ENCODE measurements at regions not wholly inside any gene's neighbourhood (a gene's known extent, or its start where the extent isn't known, plus 50 kb on each side); places are given as distances from the start of the nearest gene placed in this dataset.
"Not testable (repeated sequence)": the region's sequence is repeated elsewhere in the genome, so short reads cannot be mapped to it uniquely, and the experiment has no call there.

GRCh38 chr7:53609185-53609584, 573.8 kb downstream of the POM121L12 start:
- Histone ChIP-seq H4K20me1 (ENCODE audit: control insufficient read depth, insufficient read depth, low read depth, low read length) (no peaks in the 10 kb centered on the region), H3K79me2 (ENCODE audit: control insufficient read depth, low read length) (no peaks in the 10 kb centered on the region), H3K4me2 (ENCODE audit: low read length) (no peak overlapping the region), H3F3A (ENCODE audit: control insufficient read depth, insufficient read depth) (no peaks in the 10 kb centered on the region), H3K27ac (ENCODE audit: low read depth, low read length) (no peak overlapping the region), H3K9me3 (ENCODE audit: control insufficient read depth, insufficient read depth, low read length) (no peaks in the 10 kb centered on the region), H3K36me3 (ENCODE audit: control insufficient read depth, low read length) (no peaks in the 10 kb centered on the region), H3K4me1 (ENCODE audit: control insufficient read depth, low read length) (no peaks in the 10 kb centered on the region), H3K27me3 (ENCODE audit: control insufficient read depth, low read length) (no peaks in the 10 kb centered on the region), H3K9me2 (replicated peaks; ENCODE audit: control insufficient read depth, low read length) (no peaks in the 10 kb centered on the region), H3K4me3 (ENCODE audit: low read length) (no peak overlapping the region)
- TF ChIP-seq EZH2phosphoT487 (IDR thresholded peaks at IDR 0.05; ENCODE audit: borderline replicate concordance, low read length) (no peak), CTCF (IDR thresholded peaks at IDR 0.05; ENCODE audit: low read depth, low read length, poor library complexity, severe bottlenecking) (no peak)

- no peak overlapping the region for H3K4me2 ChIP-seq (ENCODE audit: low read length)
Measured at GRCh38 chr7:53611043-53611442, 575.6 kb downstream of the POM121L12 start.

DNA sequence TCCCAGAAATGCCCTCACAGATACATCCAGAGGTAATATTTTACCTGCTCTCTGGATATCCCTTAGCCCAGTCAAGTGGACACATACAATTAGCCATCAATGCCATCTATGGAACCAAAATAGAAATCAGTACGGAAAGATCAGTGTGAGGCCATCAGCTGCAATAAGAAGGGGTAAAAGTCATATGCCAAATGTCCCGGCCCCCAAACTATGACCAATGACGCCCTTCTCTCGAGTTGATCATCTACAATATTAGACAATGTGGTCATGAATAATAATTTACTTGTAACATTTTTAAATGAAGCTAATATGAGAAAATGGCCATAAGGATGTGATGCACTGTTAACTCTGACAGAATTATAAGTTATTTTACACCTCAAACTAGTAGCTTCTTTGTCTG, 588.9 kb downstream of the POM121L12 start:
- no peaks in the 10 kb centered on the region for H3K36me3 ChIP-seq (ENCODE audit: control insufficient read depth, low read length)
- no peaks in the 10 kb centered on the region; the same call in 1 of the 2 replicates for H3K9me2 ChIP-seq (replicated peaks; ENCODE audit: control insufficient read depth, low read length)
- no peak overlapping the region for H3K4me3 ChIP-seq (ENCODE audit: low read length)
- H3K27me3 ChIP-seq (ENCODE audit: control insufficient read depth, low read length): no peaks in the 10 kb centered on the region
- no peaks in the 10 kb centered on the region for H3F3A ChIP-seq (ENCODE audit: control insufficient read depth, insufficient read depth)
- H3K9me3 ChIP-seq (ENCODE audit: control insufficient read depth, insufficient read depth, low read length): no peaks in the 10 kb centered on the region; the same call in 1 of the 2 replicates
- no peaks in the 10 kb centered on the region for H3K79me2 ChIP-seq (ENCODE audit: control insufficient read depth, low read length)
- H3K27ac ChIP-seq (ENCODE audit: low read depth, low read length): no peak overlapping the region
- no peaks in the 10 kb centered on the region for H4K20me1 ChIP-seq (ENCODE audit: control insufficient read depth, insufficient read depth, low read depth, low read length)
- no peaks in the 10 kb centered on the region for H3K4me1 ChIP-seq (ENCODE audit: control insufficient read depth, low read length)
- no peak for TF ChIP-seq CTCF (IDR thresholded peaks at IDR 0.05; ENCODE audit: low read depth, low read length, poor library complexity, severe bottlenecking)
- no peak overlapping the region for H3K4me2 ChIP-seq (ENCODE audit: low read length)

More at GRCh38 chr7:53611043-53611442, 575.6 kb downstream of the POM121L12 start:
- no peaks in the 10 kb centered on the region for H4K20me1 ChIP-seq (ENCODE audit: control insufficient read depth, insufficient read depth, low read depth, low read length)
- H3K9me3 ChIP-seq (ENCODE audit: control insufficient read depth, insufficient read depth, low read length): no peaks in the 10 kb centered on the region
- H3K27ac ChIP-seq (ENCODE audit: low read depth, low read length): no peak overlapping the region
- no peak overlapping the region for H3K4me3 ChIP-seq (ENCODE audit: low read length)
- H3K79me2 ChIP-seq (ENCODE audit: control insufficient read depth, low read length): no peaks in the 10 kb centered on the region
- no peaks in the 10 kb centered on the region for H3K9me2 ChIP-seq (replicated peaks; ENCODE audit: control insufficient read depth, low read length)
- no peak for TF ChIP-seq EZH2phosphoT487 (IDR thresholded peaks at IDR 0.05; ENCODE audit: borderline replicate concordance, low read length)
- no peak for TF ChIP-seq CTCF (IDR thresholded peaks at IDR 0.05; ENCODE audit: low read depth, low read length, poor library complexity, severe bottlenecking)
- no peaks in the 10 kb centered on the region for H3K4me1 ChIP-seq (ENCODE audit: control insufficient read depth, low read length)
- no peaks in the 10 kb centered on the region for H3K27me3 ChIP-seq (ENCODE audit: control insufficient read depth, low read length)
- no peaks in the 10 kb centered on the region for H3K36me3 ChIP-seq (ENCODE audit: control insufficient read depth, low read length)
- H3F3A ChIP-seq (ENCODE audit: control insufficient read depth, insufficient read depth): no peaks in the 10 kb centered on the region

GRCh38 chr7:53628775-53629174, 593.3 kb downstream of the POM121L12 start:
- H3K9me3 ChIP-seq (ENCODE audit: control insufficient read depth, insufficient read depth, low read length): no peaks in the 10 kb centered on the region
- no peaks in the 10 kb centered on the region; the same call in 1 of the 2 replicates for H3K9me2 ChIP-seq (replicated peaks; ENCODE audit: control insufficient read depth, low read length)
- H3F3A ChIP-seq (ENCODE audit: control insufficient read depth, insufficient read depth): no peaks in the 10 kb centered on the region
- H3K79me2 ChIP-seq (ENCODE audit: control insufficient read depth, low read length): no peaks in the 10 kb centered on the region
- no peak overlapping the region for H3K27ac ChIP-seq (ENCODE audit: low read depth, low read length)
- no peaks in the 10 kb centered on the region for H3K27me3 ChIP-seq (ENCODE audit: control insufficient read depth, low read length)
- no peak overlapping the region for H3K4me2 ChIP-seq (ENCODE audit: low read length)
- no peaks in the 10 kb centered on the region for H3K36me3 ChIP-seq (ENCODE audit: control insufficient read depth, low read length)
- H3K4me1 ChIP-seq (ENCODE audit: control insufficient read depth, low read length): no peaks in the 10 kb centered on the region
- no peaks in the 10 kb centered on the region for H4K20me1 ChIP-seq (ENCODE audit: control insufficient read depth, insufficient read depth, low read depth, low read length)
- no peak overlapping the region for H3K4me3 ChIP-seq (ENCODE audit: low read length)
- TF ChIP-seq CTCF (IDR thresholded peaks at IDR 0.05; ENCODE audit: low read depth, low read length, poor library complexity, severe bottlenecking) (no peak), EZH2phosphoT487 (IDR thresholded peaks at IDR 0.05; ENCODE audit: borderline replicate concordance, low read length) (no peak)

- not testable (repeated sequence) for H3K27me3 ChIP-seq (ENCODE audit: control insufficient read depth, low read length); H3F3A ChIP-seq (ENCODE audit: control insufficient read depth, insufficient read depth); H3K4me3 ChIP-seq (ENCODE audit: low read length); H3K4me2 ChIP-seq (ENCODE audit: low read length); H3K4me1 ChIP-seq (ENCODE audit: control insufficient read depth, low read length); H3K27ac ChIP-seq (ENCODE audit: low read depth, low read length); H3K79me2 ChIP-seq (ENCODE audit: control insufficient read depth, low read length); H3K9me2 ChIP-seq (replicated peaks; ENCODE audit: control insufficient read depth, low read length); H3K36me3 ChIP-seq (ENCODE audit: control insufficient read depth, low read length); H4K20me1 ChIP-seq (ENCODE audit: control insufficient read depth, insufficient read depth, low read depth, low read length); H3K9me3 ChIP-seq (ENCODE audit: control insufficient read depth, insufficient read depth, low read length)
Measured at GRCh38 chr7:53635251-53635650, 599.8 kb downstream of the POM121L12 start.

Measured in DOHH2 (cell line).